ENCODE measurements at regions not wholly inside any gene's neighbourhood (a gene's known extent, or its start where the extent isn't known, plus 50 kb on each side); places are given as distances from the start of the nearest gene placed in this dataset.
"Not testable (repeated sequence)": the region's sequence is repeated elsewhere in the genome, so short reads cannot be mapped to it uniquely, and the experiment has no call there.

- not testable (repeated sequence) for DNase-seq (ENCODE audit: low read depth)
Observed at GRCh38 chr10:46802010-46802409, 109.2 kb upstream of the PTPN20 start.

GRCh38 chr10:46803082-46803481 is 108.1 kb upstream of the PTPN20 start:
- DNase-seq (ENCODE audit: low read depth), result not testable (repeated sequence)

GRCh38 chr10:46810222-46810621 is 101.0 kb upstream of the PTPN20 start:
- not testable (repeated sequence) for DNase-seq (ENCODE audit: low read depth)

DNA sequence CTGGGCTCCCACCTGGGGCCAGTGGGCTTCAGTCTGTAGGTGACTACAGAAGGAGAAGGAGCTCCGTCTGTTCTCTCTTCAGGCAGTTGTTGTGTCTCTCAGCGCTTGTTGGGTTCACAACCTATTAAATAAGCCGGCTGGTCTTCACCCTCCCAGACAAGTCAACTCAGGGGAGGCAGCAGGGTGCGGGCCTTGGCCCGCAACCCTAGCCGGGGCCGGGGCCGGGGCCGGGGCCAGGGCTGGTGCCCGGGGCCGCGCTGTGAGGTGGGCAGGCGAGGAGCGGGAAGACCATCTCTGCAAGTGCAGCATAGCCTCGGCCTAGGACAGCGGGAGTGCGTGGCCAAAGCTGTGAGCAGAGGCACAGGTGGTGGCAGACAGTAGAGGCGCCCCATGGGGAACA is 95.1 kb upstream of the PTPN20 start:
- DNase-seq (ENCODE audit: low read depth), result not testable (repeated sequence)

- DNase-seq (ENCODE audit: low read depth), result not testable (repeated sequence)
Observed at GRCh38 chr10:46840393-46841050, 70.7 kb upstream of the PTPN20 start.

GRCh38 chr10:46841051-46841593 is 70.1 kb upstream of the PTPN20 start:
- DNase-seq (ENCODE audit: low read depth), result not testable (repeated sequence)

DNA sequence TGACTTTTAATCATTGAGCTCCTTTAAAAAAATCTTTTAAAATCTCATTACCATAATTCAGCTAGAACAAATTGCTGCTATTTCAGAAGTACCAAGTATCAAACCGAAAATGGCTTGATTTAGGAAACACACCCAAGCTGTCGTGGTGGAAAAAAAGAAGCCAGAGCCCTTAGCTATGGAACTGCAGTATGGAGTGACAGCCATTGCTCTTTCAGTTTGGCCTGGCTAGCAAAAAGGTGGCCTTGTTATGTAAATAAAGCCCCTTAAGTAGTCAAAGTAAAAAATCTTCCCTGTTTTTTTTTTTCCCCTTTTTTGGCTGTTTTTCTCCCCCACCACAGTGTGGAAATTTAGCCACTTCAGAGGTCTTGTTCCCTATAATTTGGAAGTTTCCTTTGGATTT is 66.0 kb upstream of the PTPN20 start:
- not testable (repeated sequence) for DNase-seq (ENCODE audit: low read depth)

DNA sequence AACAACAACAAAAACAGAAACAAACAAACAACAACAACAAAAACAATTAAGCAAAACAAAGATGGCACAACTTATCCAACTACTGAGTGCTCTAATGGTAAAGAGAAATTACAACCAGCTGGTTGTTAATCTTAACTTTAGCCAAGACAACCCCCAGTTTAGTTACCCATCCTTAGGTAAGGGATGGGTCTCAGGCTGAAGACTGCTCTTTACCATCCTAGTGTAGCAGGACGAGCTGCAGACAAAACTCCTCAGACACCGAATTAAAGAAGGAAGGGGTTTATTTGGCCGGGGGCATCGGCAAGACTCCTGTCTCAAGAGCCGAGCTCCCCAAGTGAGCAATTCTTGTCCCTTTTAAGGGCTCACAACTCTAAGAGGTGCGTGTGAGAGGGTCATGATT is 65.6 kb upstream of the PTPN20 start:
- DNase-seq (ENCODE audit: low read depth), result not testable (repeated sequence)

DNA sequence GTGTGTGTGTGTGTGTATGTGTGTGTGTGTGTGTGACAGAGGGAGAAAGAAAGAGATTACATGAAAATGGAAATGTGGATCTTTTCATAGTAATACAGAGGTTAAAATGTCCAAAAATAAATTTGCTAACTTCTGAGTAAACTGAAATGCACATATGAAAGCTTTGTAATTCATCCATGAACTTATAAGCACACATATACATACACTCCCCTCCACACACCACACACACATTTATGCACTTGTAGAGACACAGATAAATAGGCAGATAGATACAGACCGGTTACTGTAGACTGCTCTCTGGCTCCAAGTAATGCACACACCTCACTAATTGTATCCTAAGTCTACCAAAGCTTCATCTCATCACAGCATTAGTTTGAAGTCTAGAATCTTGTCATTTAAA is 50.5 kb upstream of the PTPN20 start:
- DNase-seq (ENCODE audit: low read depth), result not testable (repeated sequence)

All from Daoy (cell line).